GM18526 (cell line): ENCODE measurements at regions not wholly inside any gene's neighbourhood (a gene's known extent, or its start where the extent isn't known, plus 50 kb on each side); places are given as distances from the start of the nearest gene placed in this dataset.

Source experiments
- POLR2A ChIP-seq: IDR thresholded peaks from 3 replicates; pipeline ENCODE4 v1.6.1; 2011; ENCODE audit not compliant: insufficient read length; ENCODE audit errors: extremely low read depth

DNA sequence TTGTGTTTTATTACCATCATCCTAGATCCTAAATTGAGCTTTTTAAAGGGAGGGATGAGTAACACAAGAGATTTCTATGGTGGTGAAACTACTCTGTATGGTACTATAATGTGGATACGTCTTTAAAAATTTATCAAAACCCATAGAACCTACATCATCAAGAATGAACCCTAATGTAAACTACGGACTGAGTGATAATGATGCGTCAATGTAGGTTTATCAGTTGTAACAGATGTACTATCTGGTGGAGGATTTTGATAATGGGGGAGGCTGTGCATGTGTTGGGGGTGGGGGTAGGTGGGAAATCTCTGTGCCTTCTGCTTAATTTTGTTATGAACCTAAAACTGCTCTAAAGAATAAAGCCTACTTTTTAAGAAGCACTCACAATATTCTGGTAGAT is 724.1 kb upstream of the SOX9 start:
- no peak for TF ChIP-seq POLR2A

DNA sequence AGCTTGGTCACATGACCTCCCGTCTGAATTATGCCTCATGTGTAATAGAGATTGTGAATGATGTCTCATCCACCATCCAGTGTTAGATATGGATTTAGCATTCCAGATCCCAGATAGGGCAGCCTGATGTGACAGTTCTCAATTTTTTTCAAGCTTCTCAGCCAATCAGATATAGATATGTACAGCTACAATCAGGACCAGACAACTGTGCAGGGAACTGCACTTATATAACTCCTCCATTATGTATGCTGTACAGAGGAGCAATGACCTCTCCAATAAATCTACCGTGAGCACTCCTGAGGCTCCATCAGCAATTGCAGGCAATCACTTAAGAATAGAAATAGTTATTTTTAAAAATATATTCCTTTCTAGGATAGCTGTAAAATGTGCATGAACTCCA is 722.8 kb upstream of the SOX9 start:
- no peak for TF ChIP-seq POLR2A

DNA sequence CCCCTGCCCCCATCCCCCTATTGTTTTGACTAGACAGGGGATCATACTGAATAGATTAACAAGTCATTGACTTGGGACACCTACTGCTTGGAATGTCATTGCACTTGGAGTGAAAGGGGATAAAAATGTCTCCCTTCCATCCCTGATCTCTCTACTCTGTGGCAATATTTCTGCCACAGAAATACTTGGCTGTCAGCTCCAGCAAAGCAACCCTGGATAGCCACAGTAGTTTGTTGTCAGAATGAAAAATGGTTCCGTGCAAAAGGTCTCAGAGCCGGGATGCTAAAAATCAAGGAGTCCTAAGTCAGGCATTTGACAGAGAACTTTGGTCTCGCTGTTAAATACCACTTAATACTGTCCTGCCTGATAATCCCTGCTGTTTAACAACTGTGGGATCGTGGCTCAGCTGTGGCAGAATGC is 722.0 kb upstream of the SOX9 start:
- TF ChIP-seq POLR2A, result no peak

DNA sequence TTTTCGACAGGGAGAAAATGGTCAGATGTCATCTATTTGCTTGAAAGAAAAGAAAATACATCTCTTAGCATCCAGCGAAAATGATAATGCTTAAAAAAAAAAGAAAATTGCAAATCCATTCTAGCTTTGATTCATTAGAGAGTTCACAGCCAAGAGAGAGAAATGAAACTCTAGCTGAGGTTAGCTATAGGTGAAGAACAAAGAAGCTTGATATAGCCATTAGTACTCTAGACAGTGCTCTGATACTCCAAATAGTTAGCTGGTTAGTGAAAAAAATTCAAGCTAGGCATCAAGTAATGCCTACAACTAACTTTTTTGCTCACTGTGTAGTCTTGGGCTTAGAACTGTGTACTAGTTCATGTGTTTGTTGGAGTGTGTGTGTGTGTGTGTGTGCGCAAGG is 721.6 kb upstream of the SOX9 start:
- TF ChIP-seq POLR2A, result no peak

DNA sequence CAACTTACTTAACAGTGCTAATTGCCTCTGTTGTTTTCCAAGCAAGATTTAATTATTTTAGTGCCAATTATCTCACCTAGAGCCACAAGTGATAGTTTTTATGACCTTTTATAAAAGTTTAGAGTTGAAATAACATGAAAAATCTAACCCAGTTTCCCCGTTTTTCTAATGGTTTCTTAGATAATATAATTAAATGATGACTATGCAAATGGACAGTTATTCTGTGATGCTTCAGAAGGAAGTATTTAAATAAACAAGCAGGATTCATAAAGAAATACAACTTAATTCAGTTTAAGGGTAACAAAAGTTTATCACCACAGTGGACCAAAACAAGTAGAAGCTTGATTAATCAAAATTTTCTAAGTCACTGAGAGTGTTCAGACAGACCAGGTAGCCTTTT is 721.2 kb upstream of the SOX9 start:
- no peak for TF ChIP-seq POLR2A

DNA sequence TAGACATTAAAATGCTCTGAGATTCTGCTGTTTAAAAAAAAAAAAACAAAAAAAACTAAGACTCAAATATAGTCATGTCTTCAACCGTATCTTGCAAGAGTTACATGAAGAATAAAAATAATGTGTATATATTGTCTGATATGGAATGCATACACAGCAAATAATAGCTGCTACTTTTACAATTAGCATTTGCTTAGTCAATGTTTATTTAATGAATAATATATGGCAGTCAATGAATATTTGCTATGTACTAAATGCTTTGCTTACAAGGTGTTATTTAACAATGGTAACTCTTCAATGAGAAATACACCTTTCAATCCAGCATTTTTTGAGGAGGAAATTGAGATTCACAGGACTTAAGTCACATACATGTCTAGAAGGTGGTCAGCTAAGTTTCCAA is 718.8 kb upstream of the SOX9 start:
- TF ChIP-seq POLR2A, result no peak

DNA sequence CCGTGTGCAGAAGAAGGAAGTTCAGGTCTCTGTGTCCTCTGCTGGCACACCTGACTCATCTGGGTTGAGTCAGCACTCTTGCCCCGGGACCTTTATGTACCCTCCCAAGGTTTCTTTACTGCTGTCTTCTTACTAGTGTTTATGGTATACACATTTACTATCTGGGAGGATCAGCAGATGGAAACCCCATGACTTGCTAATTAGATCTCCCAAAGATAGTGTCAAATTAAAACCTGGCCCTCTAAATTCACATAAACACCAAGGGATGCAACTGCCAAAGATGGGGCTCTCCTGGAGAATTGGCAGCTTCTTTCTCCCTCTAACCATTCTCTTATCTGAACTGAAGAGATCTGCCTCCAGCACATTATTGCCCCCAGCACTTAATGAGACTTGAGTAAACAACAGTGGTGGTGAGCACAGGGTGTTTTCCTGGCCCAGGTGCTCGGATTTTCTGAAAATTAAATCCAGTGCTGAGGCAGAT is 718.1 kb upstream of the SOX9 start:
- TF ChIP-seq POLR2A, result no peak

DNA sequence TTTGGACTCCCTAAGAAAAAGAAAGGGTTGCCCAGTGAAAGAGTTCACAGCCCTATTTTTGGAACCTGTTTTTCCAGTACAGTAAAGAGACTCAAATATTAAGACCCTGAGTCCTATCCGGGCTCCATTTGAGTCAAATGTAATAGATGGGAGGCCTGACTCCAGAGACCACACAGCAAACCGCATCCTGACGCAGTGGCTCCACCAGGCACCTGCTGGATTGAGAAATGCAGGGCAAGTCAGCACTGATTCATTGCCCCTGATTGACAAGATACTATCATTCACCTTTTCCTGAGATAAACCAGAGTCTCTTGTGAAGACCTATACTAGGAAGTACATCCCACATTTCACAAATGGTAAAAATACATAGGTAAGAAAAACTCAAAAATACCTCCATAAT is 715.7 kb upstream of the SOX9 start:
- TF ChIP-seq POLR2A, result no peak

DNA sequence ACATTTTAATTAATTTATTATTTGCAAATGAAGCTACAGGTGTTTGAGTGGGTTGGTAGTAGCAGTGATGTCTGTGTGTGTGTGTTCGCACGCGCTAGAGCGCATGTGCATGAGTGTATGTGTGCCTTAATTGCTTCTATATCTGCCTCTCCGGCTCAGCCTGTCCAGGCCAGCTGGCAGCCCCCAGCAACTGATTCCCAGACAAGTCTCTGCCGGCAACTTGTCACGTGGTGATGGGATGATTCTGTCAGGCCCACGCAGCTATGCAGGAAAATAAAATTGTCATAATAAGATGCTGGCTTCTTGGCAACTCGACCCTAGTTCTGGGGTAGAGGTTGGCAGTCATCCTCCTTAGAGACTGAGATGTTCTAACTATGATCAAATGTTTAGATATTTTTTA is 712.8 kb upstream of the SOX9 start:
- no peak for TF ChIP-seq POLR2A

DNA sequence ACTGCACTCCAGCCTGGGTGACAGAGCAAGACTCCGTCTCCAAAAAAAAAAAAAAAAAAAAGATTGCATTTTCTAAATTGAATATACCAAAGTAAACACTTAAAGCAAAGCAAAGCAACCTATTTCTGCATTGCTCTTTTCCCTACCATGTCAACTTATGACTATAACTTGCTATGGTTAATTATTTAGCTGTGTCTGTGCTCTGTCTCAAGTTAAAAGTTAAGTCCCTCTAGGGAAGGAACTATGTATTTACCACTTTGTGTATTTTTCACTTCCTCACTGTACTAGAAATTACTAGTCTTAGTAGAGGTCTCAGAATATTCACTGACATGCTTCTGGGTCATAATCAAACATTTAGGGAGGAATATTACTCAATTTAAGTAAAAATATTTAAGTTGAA is 711.7 kb upstream of the SOX9 start:
- no peak for TF ChIP-seq POLR2A

DNA sequence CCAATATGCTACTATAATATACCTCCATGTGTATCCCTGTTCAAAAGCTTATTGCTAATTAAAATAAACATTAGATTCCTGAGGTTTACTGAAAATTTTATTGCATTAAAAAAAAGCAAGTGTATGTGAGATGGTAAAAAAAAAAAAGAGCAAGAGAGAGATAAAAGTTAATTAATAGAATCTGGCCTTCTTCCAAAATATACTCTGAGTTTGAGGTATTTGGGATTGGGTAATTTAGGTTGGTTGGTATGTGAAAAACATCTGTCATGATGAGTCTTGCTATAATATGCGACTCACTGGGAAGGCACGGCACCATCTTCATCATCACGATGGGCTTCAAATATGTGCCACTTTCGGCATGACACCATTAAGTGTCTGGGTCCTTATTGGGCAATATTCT is 711.1 kb upstream of the SOX9 start:
- no peak for TF ChIP-seq POLR2A

DNA sequence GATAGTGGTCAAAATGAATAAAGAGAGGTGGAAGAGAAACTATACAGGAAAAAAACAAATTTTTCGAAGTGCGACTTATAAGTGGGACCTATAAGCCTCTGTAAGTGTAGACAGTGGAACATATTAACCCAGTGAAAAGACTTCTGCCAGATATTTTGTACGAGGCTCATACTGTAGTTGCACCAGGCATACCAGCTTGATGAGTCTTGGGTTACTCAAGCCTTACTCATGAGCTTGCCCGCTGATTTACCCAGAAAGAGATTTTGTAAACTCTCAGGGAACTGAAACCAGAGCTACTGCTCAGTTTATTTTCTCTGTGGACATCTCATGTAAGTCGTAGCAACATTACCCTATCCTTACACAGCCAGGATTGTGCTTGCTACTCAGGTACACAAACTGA is 708.0 kb upstream of the SOX9 start:
- TF ChIP-seq POLR2A, result no peak

DNA sequence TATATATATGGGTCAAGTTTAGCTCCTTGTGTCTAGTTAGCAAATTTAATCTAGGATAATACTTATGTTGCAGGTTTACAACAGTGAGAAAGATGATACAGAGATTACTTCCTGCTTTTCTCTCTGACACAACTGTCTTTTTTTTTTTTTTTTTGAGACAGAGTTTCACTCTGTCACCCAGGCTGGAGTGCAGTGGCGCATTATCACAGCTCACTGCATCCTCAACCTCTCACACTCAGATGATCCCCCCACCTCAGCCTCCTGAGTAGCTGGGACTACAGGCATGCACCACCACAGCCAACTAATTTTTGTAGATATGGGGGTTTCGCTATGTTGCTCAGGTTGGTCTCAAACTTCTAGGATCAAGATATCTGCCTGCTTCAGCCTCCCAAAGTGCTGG is 706.9 kb upstream of the SOX9 start:
- no peak for TF ChIP-seq POLR2A

DNA sequence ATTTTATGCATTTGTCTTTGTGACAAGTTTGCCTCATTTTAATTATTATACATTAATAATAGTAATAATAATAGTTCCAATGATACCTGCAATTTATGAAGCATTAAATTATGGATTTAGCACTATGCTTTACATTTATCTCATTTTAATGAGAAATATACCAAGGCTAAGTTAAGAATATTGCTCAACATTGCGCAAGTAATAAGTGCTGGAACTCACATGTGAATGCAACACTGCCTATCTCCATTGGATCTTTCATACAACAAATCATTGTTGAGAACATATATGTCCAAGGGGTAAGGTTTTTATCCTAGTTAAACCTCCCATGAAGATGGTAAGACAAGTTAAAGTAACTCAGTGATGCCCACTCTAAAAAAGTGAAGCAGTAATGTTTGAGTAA is 703.7 kb upstream of the SOX9 start:
- TF ChIP-seq POLR2A, result no peak

DNA sequence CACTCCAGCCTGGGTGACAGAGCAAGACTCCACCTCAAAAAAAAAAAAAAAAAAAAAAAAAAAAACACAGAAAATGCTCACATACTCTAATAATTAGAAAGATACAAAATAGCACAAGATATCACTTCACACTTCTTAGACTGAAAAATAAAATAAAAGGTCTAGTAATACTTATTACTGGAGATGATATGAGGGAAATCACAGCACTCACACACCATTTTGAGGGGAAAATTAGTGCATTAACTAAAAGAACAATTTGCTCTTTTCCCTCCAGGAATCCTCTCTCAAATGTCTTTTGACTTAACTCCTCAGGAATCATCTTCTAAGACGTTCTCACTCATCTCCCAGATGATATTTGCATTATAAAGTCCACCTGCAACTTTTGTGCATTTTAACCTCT is 697.9 kb upstream of the SOX9 start:
- no peak for TF ChIP-seq POLR2A

DNA sequence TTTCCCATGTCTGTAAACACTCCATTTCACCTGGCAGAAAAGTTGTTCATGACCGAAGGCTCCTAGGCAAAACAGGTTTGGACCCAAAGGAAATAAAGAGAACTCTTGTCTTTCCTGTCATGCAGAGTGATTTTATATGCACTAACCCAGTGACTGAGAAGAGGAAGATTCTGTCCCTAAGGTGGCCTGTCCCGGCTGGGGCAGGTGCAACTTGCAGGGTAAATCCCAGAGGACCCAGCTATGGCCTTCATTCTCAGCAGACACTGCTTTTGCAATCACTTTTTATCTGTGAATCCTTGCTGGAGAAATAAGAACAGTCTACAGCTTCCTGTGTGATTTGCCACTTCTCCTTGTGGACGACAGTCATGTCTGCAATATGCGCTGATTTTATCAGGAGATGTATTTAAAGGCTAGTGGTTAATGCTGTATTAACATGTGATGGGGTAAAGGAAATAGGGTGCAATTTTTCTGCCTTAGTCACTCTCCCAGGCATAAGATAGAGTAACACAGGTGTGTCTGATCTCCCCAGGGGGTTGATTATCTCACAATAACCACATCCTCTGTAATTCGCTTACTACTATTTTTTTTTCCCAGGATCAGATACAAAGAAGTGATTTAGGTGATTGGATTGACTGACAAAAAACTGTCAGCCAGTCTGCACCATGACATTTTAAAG is 696.8 kb upstream of the SOX9 start:
- TF ChIP-seq POLR2A, result no peak

DNA sequence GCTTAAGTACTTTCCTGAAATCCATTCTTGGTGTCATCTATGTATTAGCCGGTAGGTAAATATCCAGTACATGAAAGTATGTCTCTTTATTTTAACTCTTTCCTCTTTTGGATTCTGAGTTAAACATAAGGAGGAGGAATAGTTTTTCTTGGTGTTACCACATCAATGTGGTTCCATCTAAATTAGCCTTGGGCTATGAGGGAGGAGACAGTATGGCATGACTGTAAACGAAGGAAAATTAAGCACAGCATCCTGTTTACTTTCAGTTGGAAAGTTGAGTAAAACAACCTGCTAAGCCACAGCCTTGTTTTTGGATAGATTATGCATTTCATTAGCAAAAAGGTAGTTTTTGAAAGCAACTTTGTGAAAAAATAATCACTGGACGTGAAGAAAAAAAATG is 693.0 kb upstream of the SOX9 start:
- TF ChIP-seq POLR2A, result no peak

DNA sequence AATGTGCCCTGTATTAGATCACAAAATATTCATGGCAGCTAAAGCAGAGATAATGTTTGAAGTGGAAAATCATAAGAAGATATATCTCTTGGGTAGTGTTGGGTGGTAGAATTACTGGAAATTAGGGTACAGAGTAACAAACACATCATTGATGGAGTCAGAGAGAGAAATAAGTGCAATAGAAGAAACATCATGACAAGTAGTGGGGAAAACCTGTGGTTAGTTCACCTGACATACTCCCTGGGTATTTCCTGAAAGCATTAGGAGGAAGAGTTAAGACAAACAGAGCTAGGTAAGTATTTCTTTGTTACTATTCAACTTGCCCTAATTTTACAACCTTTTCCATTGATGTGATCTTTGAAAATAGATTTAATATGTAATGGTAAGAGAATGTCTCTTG is 691.9 kb upstream of the SOX9 start:
- no peak for TF ChIP-seq POLR2A

DNA sequence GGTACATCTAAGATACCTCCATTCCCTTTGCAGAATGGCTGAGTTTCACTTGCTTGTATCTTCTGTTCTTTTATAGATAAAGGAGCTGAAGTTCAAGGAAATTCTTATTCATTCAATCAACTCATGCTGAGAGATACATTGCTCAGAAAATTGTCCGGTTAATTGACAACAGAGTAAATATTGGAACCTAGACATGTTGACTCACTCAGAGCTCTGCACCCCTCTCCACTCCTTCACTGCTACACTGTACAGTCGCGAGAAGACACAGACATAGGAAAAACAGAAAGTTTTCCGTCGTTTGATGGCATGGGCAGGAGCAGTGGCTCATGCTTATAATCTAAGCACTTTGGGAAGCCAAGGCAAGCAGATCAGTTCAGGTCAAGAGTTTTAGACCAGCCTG is 690.5 kb upstream of the SOX9 start:
- no peak for TF ChIP-seq POLR2A
